Prostate gland (tissue), 2 donors: ENCODE measurements at regions not wholly inside any gene's neighbourhood (a gene's known extent, or its start where the extent isn't known, plus 50 kb on each side); places are given as distances from the start of the nearest gene placed in this dataset.

Experiments
- DNase-seq: peaks from one replicate; pipeline ENCODE4 v3.0.0-alpha.2; 2019; ENCODE audit warnings: low spot score
- H3K27ac ChIP-seq, 2 donors: fragments of 200-600 bp; sonication (generic); 2 replicates each; pipeline ENCODE4 v1.5.1; 2017 to 2019
- H3K27me3 ChIP-seq: fragments of 200-600 bp; sonication (generic); replicated peaks from 2 replicates; pipeline ENCODE4 v1.5.1; 2019; ENCODE audit not compliant: insufficient read depth
- H3K36me3 ChIP-seq, 2 donors: fragments of 200-600 bp; sonication (generic); 1 replicate in 1 of 2; 2 replicates in 1 of 2; pipeline versions ENCODE4 v1.5.1 to v1.8.1; 2017 to 2019
- H3K4me1 ChIP-seq: fragments of 200-600 bp; sonication (generic); replicated peaks from 2 replicates; pipeline ENCODE4 v1.5.1; 2019
- H3K4me3 ChIP-seq, 2 donors: fragments of 200-600 bp; sonication (generic); 2 replicates each; pipeline ENCODE4 v1.5.1; 2017 to 2019
- H3K9me3 ChIP-seq: fragments of 200-600 bp; sonication (generic); 2 replicates; pipeline ENCODE4 v1.5.1; 2017
- CTCF ChIP-seq, 4 experiments: fragments of 200-600 bp in 2 of 4; fragments of 450-650 bp in 2 of 4; sonication (generic) in 2 of 4; IDR thresholded peaks; 1 replicate in 3 of 4; 2 replicates in 1 of 4; pipeline ENCODE4 v1.5.1; 2016 to 2019; ENCODE audit warnings: antibody characterized with exemption in 4 of 4, mild to moderate bottlenecking in 2 of 4, moderate library complexity in 2 of 4
- POLR2A ChIP-seq: fragments of 450-650 bp; IDR thresholded peaks from one replicate; pipeline ENCODE4 v1.6.1; 2016; ENCODE audit warnings: antibody characterized with exemption, mild to moderate bottlenecking
- POLR2AphosphoS5 ChIP-seq: sonication (generic); formaldehyde crosslinking; IDR thresholded peaks from one replicate; pipeline ENCODE4 v1.6.1; 2017; ENCODE audit warnings: antibody characterized with exemption
- WGBS: methylation state at CpG from one replicate; pipeline ENCODE4 v1.1.5; 2018; 5-methylcytosine and 5-hydroxymethylcytosine counted together
- intact Hi-C: fragments of 100-400 bp; cut with DNase I; formaldehyde crosslinking; loops from one replicate; pipeline ENCODE4 v1.14.2; 2022

- H3K27ac ChIP-seq: no peak overlapping the region
Measured at GRCh38 chr17:69796078-69796477, 278.9 kb upstream of the KCNJ16 start.

GRCh38 chr17:69800870-69801269 lies 274.2 kb upstream of the KCNJ16 start:
- intact Hi-C loops: no loop called here
- WGBS: 93% methylated on average over 3 of the region's 3 CpGs
- no peak overlapping the region for H3K27ac ChIP-seq

More at GRCh38 chr17:69796078-69796477, 278.9 kb upstream of the KCNJ16 start:
- Histone ChIP-seq H3K27me3 (no peaks in the 10 kb centered on the region), H3K4me3 (no peak overlapping the region), H3K9me3 (no peaks in the 10 kb centered on the region), H3K36me3 (no peaks in the 10 kb centered on the region), H3K4me1 (no peaks in the 10 kb centered on the region)
- intact Hi-C loops: no loop called here
- no peak for TF ChIP-seq POLR2AphosphoS5
- TF ChIP-seq POLR2A: no peak
- no peak for DNase-seq
- WGBS: 29% methylated on average over 1 of the region's 1 CpG

GRCh38 chr17:69801368-69801767 lies 273.7 kb upstream of the KCNJ16 start:
- Histone ChIP-seq H3K27ac (no peak overlapping the region), H3K27me3 (no peaks in the 10 kb centered on the region), H3K4me1 (no peaks in the 10 kb centered on the region), H3K9me3 (no peaks in the 10 kb centered on the region), H3K36me3 (no peaks in the 10 kb centered on the region), H3K4me3 (no peak overlapping the region)
- intact Hi-C loops: no loop called here
- WGBS: 91% methylated on average over 3 of the region's 3 CpGs
- TF ChIP-seq CTCF (IDR thresholded peaks at IDR 0.05): no peak
- TF ChIP-seq POLR2AphosphoS5: no peak
- no peak for TF ChIP-seq POLR2A
- DNase-seq: no peak

More at GRCh38 chr17:69800870-69801269, 274.2 kb upstream of the KCNJ16 start:
- no peak for DNase-seq
- no peak for TF ChIP-seq POLR2AphosphoS5
- TF ChIP-seq CTCF (IDR thresholded peaks at IDR 0.05): no peak
- TF ChIP-seq POLR2A: no peak
- Histone ChIP-seq H3K9me3 (no peaks in the 10 kb centered on the region), H3K36me3 (no peaks in the 10 kb centered on the region), H3K4me3 (no peak overlapping the region), H3K27me3 (no peaks in the 10 kb centered on the region), H3K4me1 (no peaks in the 10 kb centered on the region)

- Histone ChIP-seq H3K4me3 (no peak overlapping the region), H3K27ac (no peak overlapping the region), H3K9me3 (no peaks in the 10 kb centered on the region), H3K4me1 (no peaks in the 10 kb centered on the region), H3K36me3 (no peaks in the 10 kb centered on the region), H3K27me3 (no peaks in the 10 kb centered on the region)
- TF ChIP-seq CTCF (IDR thresholded peaks at IDR 0.05): no peak
- no peak for TF ChIP-seq POLR2AphosphoS5
- no peak for TF ChIP-seq POLR2A
- 68% methylated on average over 3 of the region's 5 CpGs for WGBS
- DNase-seq: no peak
- intact Hi-C loops: no loop called here
Measured at GRCh38 chr17:69802045-69802740, 272.8 kb upstream of the KCNJ16 start.

- Histone ChIP-seq H3K27ac (no peak overlapping the region), H3K27me3 (no peaks in the 10 kb centered on the region), H3K4me1 (no peaks in the 10 kb centered on the region), H3K9me3 (no peaks in the 10 kb centered on the region), H3K4me3 (no peak overlapping the region), H3K36me3 (no peaks in the 10 kb centered on the region)
- TF ChIP-seq POLR2AphosphoS5 (no peak), CTCF (IDR thresholded peaks at IDR 0.05) (no peak), POLR2A (no peak)
- no peak for DNase-seq
- intact Hi-C loops: no loop called here
- 90% methylated on average over 1 of the region's 1 CpG for WGBS
Measured at GRCh38 chr17:69809331-69809730, 265.7 kb upstream of the KCNJ16 start.
